Mucosa of descending colon (tissue), 3 donors: ENCODE measurements at regions not wholly inside any gene's neighbourhood (a gene's known extent, or its start where the extent isn't known, plus 50 kb on each side); places are given as distances from the start of the nearest gene placed in this dataset.

Experiments used
- ATAC-seq: fragments of 200-7000 bp; cut with Tn5 transposase; one replicate; pipeline ENCODE4 v1.9.1; 2020; ENCODE audit warnings: mild to moderate bottlenecking, moderate library complexity
- DNase-seq, 3 donors: peaks; one replicate each; pipeline ENCODE4 v3.0.0-alpha.2; 2020
- H3K36me3 ChIP-seq: fragments of 200-600 bp; one replicate; pipeline ENCODE4 v1.8.0; 2021; ENCODE audit warnings: low read depth, mild to moderate bottlenecking
- H3K4me1 ChIP-seq: fragments of 200-600 bp; one replicate; pipeline ENCODE4 v1.8.0; 2021; ENCODE audit warnings: low read depth, mild to moderate bottlenecking
- H3K4me3 ChIP-seq: fragments of 200-600 bp; one replicate; pipeline ENCODE4 v1.8.0; 2021; ENCODE audit warnings: mild to moderate bottlenecking
- H3K9me3 ChIP-seq: fragments of 200-600 bp; one replicate; pipeline ENCODE4 v1.8.0; 2021; ENCODE audit warnings: mild to moderate bottlenecking
- CTCF ChIP-seq: fragments of 200-600 bp; IDR thresholded peaks from one replicate; pipeline ENCODE4 v1.8.0; 2022; ENCODE audit warnings: antibody characterized with exemption, mild to moderate bottlenecking
- intact Hi-C, 2 donors: fragments of 100-400 bp; cut with DNase I in 1 of 2; cut with micrococcal nuclease in 1 of 2; formaldehyde crosslinking; loops; one replicate each; pipeline versions ENCODE4 v1.11.0 to v1.11.1; 2022; cut with DNase I, micrococcal nuclease
- donor health status: DM: no; HTN: no; CAD: no; lungs with moderate emphysema.
- donor health status: DM: no; HTN: no; CAD: no.
- donor health status: DM: no; HTN: yes; CAD: no.

GRCh38 chr4:4784379-4784778 is 75.1 kb upstream of the MSX1 start:
- ATAC-seq (no peak), DNase-seq (no peak)
- H3K9me3 ChIP-seq, result peaks cover 12% of the 10 kb centered on the region
- intact Hi-C loops, result no loop called here
- H3K36me3 ChIP-seq, result no peaks in the 10 kb centered on the region
- no peak for TF ChIP-seq CTCF
- no peak overlapping the region for H3K4me3 ChIP-seq
- H3K4me1 ChIP-seq, result no peaks in the 10 kb centered on the region

DNA sequence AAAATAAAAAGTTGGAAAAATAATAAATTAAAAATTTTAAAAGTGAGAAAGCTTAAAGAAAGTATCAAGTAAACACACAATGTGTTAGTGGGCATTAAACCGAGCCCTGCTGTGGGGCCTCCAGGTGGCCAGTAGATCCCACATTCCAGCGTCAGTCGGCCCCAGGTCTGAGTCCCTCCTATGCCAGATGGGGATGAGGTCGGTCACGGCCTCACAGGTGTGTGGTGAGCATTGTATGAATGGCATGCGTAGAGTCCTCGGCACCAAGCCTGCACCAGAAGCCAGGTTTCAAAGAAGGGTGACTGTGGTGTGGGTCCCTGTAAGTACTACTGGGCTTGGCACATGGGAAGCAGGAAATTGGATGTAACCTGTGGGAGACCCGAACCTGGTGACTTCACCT is 75.6 kb upstream of the MSX1 start:
- intact Hi-C loops, result no loop called here
- no peak for TF ChIP-seq CTCF
- Histone ChIP-seq H3K4me1 (no peaks in the 10 kb centered on the region), H3K9me3 (peaks cover 8% of the 10 kb centered on the region), H3K4me3 (no peak overlapping the region), H3K36me3 (no peaks in the 10 kb centered on the region)
- DNase-seq (no peak), ATAC-seq (no peak)

- Histone ChIP-seq H3K4me1 (no peaks in the 10 kb centered on the region), H3K9me3 (no peaks in the 10 kb centered on the region), H3K4me3 (no peak overlapping the region), H3K36me3 (no peaks in the 10 kb centered on the region)
- ATAC-seq (no peak), DNase-seq (no peak)
- intact Hi-C loops, result no loop called here
- TF ChIP-seq CTCF, result no peak
Observed at GRCh38 chr4:4782969-4783368, 76.5 kb upstream of the MSX1 start.

GRCh38 chr4:4781936-4782707 is 77.3 kb upstream of the MSX1 start:
- Histone ChIP-seq H3K9me3 (no peaks in the 10 kb centered on the region), H3K4me3 (no peak overlapping the region), H3K36me3 (no peaks in the 10 kb centered on the region), H3K4me1 (no peaks in the 10 kb centered on the region)
- no peak for TF ChIP-seq CTCF
- ATAC-seq, result no peak
- DNase-seq, result no peak
- intact Hi-C loops, result no loop called here

GRCh38 chr4:4780729-4781244 is 78.7 kb upstream of the MSX1 start:
- intact Hi-C loops, result no loop called here
- Histone ChIP-seq H3K4me3 (no peak overlapping the region), H3K9me3 (no peaks in the 10 kb centered on the region), H3K36me3 (no peaks in the 10 kb centered on the region), H3K4me1 (no peaks in the 10 kb centered on the region)
- ATAC-seq (no peak), DNase-seq (no peak)
- no peak for TF ChIP-seq CTCF

DNA sequence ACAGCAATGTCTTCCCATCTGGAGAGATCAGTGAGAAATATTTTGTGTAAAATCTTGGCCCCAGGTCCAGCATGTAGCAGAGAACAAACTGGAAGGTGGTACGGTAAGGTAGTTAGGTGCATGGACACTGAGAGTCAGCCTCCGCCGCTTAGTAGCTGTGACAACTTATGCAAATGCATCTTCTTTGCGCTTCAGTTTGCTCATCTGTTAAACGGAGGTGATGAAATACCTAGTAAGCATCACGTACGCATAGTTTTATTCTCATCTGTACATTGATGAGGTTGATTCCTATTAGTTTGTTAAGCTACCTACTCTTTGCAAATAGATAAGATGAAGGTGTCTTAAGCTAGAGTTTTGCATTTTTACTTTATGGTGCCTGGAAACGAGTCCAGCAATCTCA is 80.0 kb upstream of the MSX1 start:
- no peak for DNase-seq
- ATAC-seq, result no peak
- intact Hi-C loops, result no loop called here
- H3K4me3 ChIP-seq, result no peak overlapping the region
- H3K4me1 ChIP-seq, result no peaks in the 10 kb centered on the region
- H3K36me3 ChIP-seq, result no peaks in the 10 kb centered on the region
- no peak for TF ChIP-seq CTCF
- no peaks in the 10 kb centered on the region for H3K9me3 ChIP-seq
